ENCODE measurements at regions not wholly inside any gene's neighbourhood (a gene's known extent, or its start where the extent isn't known, plus 50 kb on each side); places are given as distances from the start of the nearest gene placed in this dataset.

GRCh38 chr11:122273476-122274191 lies 157.6 kb upstream of the BLID start:
- Histone ChIP-seq H3K9ac (ENCODE audit: low read length) (no peak overlapping the region), H3K9me3 (ENCODE audit: control insufficient read depth, insufficient read depth, low read depth, low read length) (no peaks in the 10 kb centered on the region), H3K4me3 (ENCODE audit: low read depth, low read length) (no peak overlapping the region), H3K27ac (ENCODE audit: low read depth, low read length) (no peak overlapping the region), H3K4me1 (ENCODE audit: control insufficient read depth, insufficient read depth, low read length) (no peaks in the 10 kb centered on the region), H3K36me3 (ENCODE audit: control insufficient read depth, insufficient read depth, low read length) (no peaks in the 10 kb centered on the region), H3K27me3 (ENCODE audit: control insufficient read depth, insufficient read depth, low read length) (no peaks in the 10 kb centered on the region)

GRCh38 chr11:122271745-122272144 lies 155.7 kb upstream of the BLID start:
- H3K36me3 ChIP-seq (ENCODE audit: control insufficient read depth, insufficient read depth, low read length) = no peaks in the 10 kb centered on the region

GRCh38 chr11:122271137-122271536 lies 155.1 kb upstream of the BLID start:
- Histone ChIP-seq H3K27ac (ENCODE audit: low read depth, low read length) (no peak overlapping the region), H3K4me1 (ENCODE audit: control insufficient read depth, insufficient read depth, low read length) (no peaks in the 10 kb centered on the region; the same call in 1 of the 2 replicates), H3K4me3 (ENCODE audit: low read depth, low read length) (no peak overlapping the region), H3K36me3 (ENCODE audit: control insufficient read depth, insufficient read depth, low read length) (no peaks in the 10 kb centered on the region), H3K9ac (ENCODE audit: low read length) (no peak overlapping the region), H3K9me3 (ENCODE audit: control insufficient read depth, insufficient read depth, low read depth, low read length) (no peaks in the 10 kb centered on the region), H3K27me3 (ENCODE audit: control insufficient read depth, insufficient read depth, low read length) (no peaks in the 10 kb centered on the region)

More at GRCh38 chr11:122271745-122272144, 155.7 kb upstream of the BLID start:
- no peak overlapping the region for H3K27ac ChIP-seq (ENCODE audit: low read depth, low read length)
- H3K9ac ChIP-seq (ENCODE audit: low read length) = no peak overlapping the region
- H3K27me3 ChIP-seq (ENCODE audit: control insufficient read depth, insufficient read depth, low read length) = no peaks in the 10 kb centered on the region
- no peak overlapping the region for H3K4me3 ChIP-seq (ENCODE audit: low read depth, low read length)
- no peaks in the 10 kb centered on the region for H3K9me3 ChIP-seq (ENCODE audit: control insufficient read depth, insufficient read depth, low read depth, low read length)
- no peaks in the 10 kb centered on the region; the same call in 1 of the 2 replicates for H3K4me1 ChIP-seq (ENCODE audit: control insufficient read depth, insufficient read depth, low read length)

GRCh38 chr11:122270535-122270934 lies 154.5 kb upstream of the BLID start:
- Histone ChIP-seq H3K4me3 (ENCODE audit: low read depth, low read length) (no peak overlapping the region), H3K4me1 (ENCODE audit: control insufficient read depth, insufficient read depth, low read length) (no peaks in the 10 kb centered on the region; the same call in 1 of the 2 replicates), H3K9me3 (ENCODE audit: control insufficient read depth, insufficient read depth, low read depth, low read length) (no peaks in the 10 kb centered on the region), H3K27ac (ENCODE audit: low read depth, low read length) (no peak overlapping the region), H3K36me3 (ENCODE audit: control insufficient read depth, insufficient read depth, low read length) (no peaks in the 10 kb centered on the region), H3K27me3 (ENCODE audit: control insufficient read depth, insufficient read depth, low read length) (no peaks in the 10 kb centered on the region), H3K9ac (ENCODE audit: low read length) (no peak overlapping the region)

- Histone ChIP-seq H3K27me3 (ENCODE audit: control insufficient read depth, insufficient read depth, low read length) (no peaks in the 10 kb centered on the region), H3K27ac (ENCODE audit: low read depth, low read length) (no peak overlapping the region), H3K9me3 (ENCODE audit: control insufficient read depth, insufficient read depth, low read depth, low read length) (no peaks in the 10 kb centered on the region), H3K9ac (ENCODE audit: low read length) (no peak overlapping the region), H3K4me3 (ENCODE audit: low read depth, low read length) (no peak overlapping the region), H3K4me1 (ENCODE audit: control insufficient read depth, insufficient read depth, low read length) (no peaks in the 10 kb centered on the region; the same call in 1 of the 2 replicates), H3K36me3 (ENCODE audit: control insufficient read depth, insufficient read depth, low read length) (no peaks in the 10 kb centered on the region)
Observed at GRCh38 chr11:122269824-122270223, 153.8 kb upstream of the BLID start.

- H3K4me3 ChIP-seq (ENCODE audit: low read depth, low read length) = no peak overlapping the region
- H3K36me3 ChIP-seq (ENCODE audit: control insufficient read depth, insufficient read depth, low read length) = no peaks in the 10 kb centered on the region
- H3K27me3 ChIP-seq (ENCODE audit: control insufficient read depth, insufficient read depth, low read length) = no peaks in the 10 kb centered on the region
- no peak overlapping the region for H3K27ac ChIP-seq (ENCODE audit: low read depth, low read length)
- H3K9me3 ChIP-seq (ENCODE audit: control insufficient read depth, insufficient read depth, low read depth, low read length) = no peaks in the 10 kb centered on the region
- H3K4me1 ChIP-seq (ENCODE audit: control insufficient read depth, insufficient read depth, low read length) = no peaks in the 10 kb centered on the region; the same call in 1 of the 2 replicates
- H3K9ac ChIP-seq (ENCODE audit: low read length) = no peak overlapping the region
Observed at GRCh38 chr11:122268601-122269130, 152.7 kb upstream of the BLID start.

- Histone ChIP-seq H3K9me3 (ENCODE audit: control insufficient read depth, insufficient read depth, low read depth, low read length) (no peaks in the 10 kb centered on the region), H3K4me1 (ENCODE audit: control insufficient read depth, insufficient read depth, low read length) (no peaks in the 10 kb centered on the region; the same call in 1 of the 2 replicates), H3K36me3 (ENCODE audit: control insufficient read depth, insufficient read depth, low read length) (no peaks in the 10 kb centered on the region), H3K27ac (ENCODE audit: low read depth, low read length) (no peak overlapping the region), H3K27me3 (ENCODE audit: control insufficient read depth, insufficient read depth, low read length) (no peaks in the 10 kb centered on the region), H3K9ac (ENCODE audit: low read length) (no peak overlapping the region), H3K4me3 (ENCODE audit: low read depth, low read length) (no peak overlapping the region)
Observed at GRCh38 chr11:122267602-122268001, 151.6 kb upstream of the BLID start.

GRCh38 chr11:122265981-122266380 lies 150.0 kb upstream of the BLID start:
- H3K4me3 ChIP-seq (ENCODE audit: low read depth, low read length) = no peak overlapping the region
- no peaks in the 10 kb centered on the region; the same call in 1 of the 2 replicates for H3K4me1 ChIP-seq (ENCODE audit: control insufficient read depth, insufficient read depth, low read length)
- H3K27me3 ChIP-seq (ENCODE audit: control insufficient read depth, insufficient read depth, low read length) = no peaks in the 10 kb centered on the region

GRCh38 chr11:122264121-122264520 lies 148.1 kb upstream of the BLID start:
- Histone ChIP-seq H3K9ac (ENCODE audit: low read length) (no peak overlapping the region), H3K4me1 (ENCODE audit: control insufficient read depth, insufficient read depth, low read length) (no peaks in the 10 kb centered on the region; the same call in 1 of the 2 replicates), H3K4me3 (ENCODE audit: low read depth, low read length) (no peak overlapping the region), H3K9me3 (ENCODE audit: control insufficient read depth, insufficient read depth, low read depth, low read length) (no peaks in the 10 kb centered on the region), H3K27me3 (ENCODE audit: control insufficient read depth, insufficient read depth, low read length) (no peaks in the 10 kb centered on the region; the same call in 1 of the 2 replicates), H3K27ac (ENCODE audit: low read depth, low read length) (no peak overlapping the region), H3K36me3 (ENCODE audit: control insufficient read depth, insufficient read depth, low read length) (no peaks in the 10 kb centered on the region)

More at GRCh38 chr11:122265981-122266380, 150.0 kb upstream of the BLID start:
- no peaks in the 10 kb centered on the region for H3K36me3 ChIP-seq (ENCODE audit: control insufficient read depth, insufficient read depth, low read length)
- H3K9ac ChIP-seq (ENCODE audit: low read length) = no peak overlapping the region
- no peak overlapping the region for H3K27ac ChIP-seq (ENCODE audit: low read depth, low read length)
- H3K9me3 ChIP-seq (ENCODE audit: control insufficient read depth, insufficient read depth, low read depth, low read length) = no peaks in the 10 kb centered on the region

- Histone ChIP-seq H3K4me3 (ENCODE audit: low read depth, low read length) (no peak overlapping the region), H3K27ac (ENCODE audit: low read depth, low read length) (no peak overlapping the region), H3K27me3 (ENCODE audit: control insufficient read depth, insufficient read depth, low read length) (peaks cover 3% of the 10 kb centered on the region; the same call in 1 of the 2 replicates), H3K9ac (ENCODE audit: low read length) (no peak overlapping the region), H3K4me1 (ENCODE audit: control insufficient read depth, insufficient read depth, low read length) (no peaks in the 10 kb centered on the region), H3K9me3 (ENCODE audit: control insufficient read depth, insufficient read depth, low read depth, low read length) (no peaks in the 10 kb centered on the region), H3K36me3 (ENCODE audit: control insufficient read depth, insufficient read depth, low read length) (no peaks in the 10 kb centered on the region)
Observed at GRCh38 chr11:122261546-122261945, 145.5 kb upstream of the BLID start.

- no peak overlapping the region for H3K4me3 ChIP-seq (ENCODE audit: low read depth, low read length)
- H3K9me3 ChIP-seq (ENCODE audit: control insufficient read depth, insufficient read depth, low read depth, low read length) = 0 out of 2 replicates have a peak, but pooled peaks cover 4% of the 10 kb centered on the region
- no peak overlapping the region for H3K27ac ChIP-seq (ENCODE audit: low read depth, low read length)
- H3K27me3 ChIP-seq (ENCODE audit: control insufficient read depth, insufficient read depth, low read length) = peaks cover 8% of the 10 kb centered on the region; the same call in 1 of the 2 replicates
- H3K4me1 ChIP-seq (ENCODE audit: control insufficient read depth, insufficient read depth, low read length) = no peaks in the 10 kb centered on the region
- no peak overlapping the region for H3K9ac ChIP-seq (ENCODE audit: low read length)
- H3K36me3 ChIP-seq (ENCODE audit: control insufficient read depth, insufficient read depth, low read length) = no peaks in the 10 kb centered on the region
Observed at GRCh38 chr11:122259195-122259821, 143.3 kb upstream of the BLID start.

Data from HUES6 (cell line).